Body of pancreas (tissue), 4 donors: ENCODE measurements at regions not wholly inside any gene's neighbourhood (a gene's known extent, or its start where the extent isn't known, plus 50 kb on each side); places are given as distances from the start of the nearest gene placed in this dataset.

Experiments used
- CTCF ChIP-seq, 7 experiments: fragments of 450-650 bp in 4 of 7; fragments of 200-600 bp in 3 of 7; sonication (generic) in 3 of 7; IDR thresholded peaks; one replicate each; pipeline ENCODE4 v1.5.1; 2016 to 2019; ENCODE audit warnings: antibody characterized with exemption in 7 of 7
- POLR2A ChIP-seq, 3 donors: fragments of 450-650 bp; IDR thresholded peaks; one replicate each; pipeline ENCODE4 v1.6.1; 2016; ENCODE audit warnings: antibody characterized with exemption in 3 of 3, mild to moderate bottlenecking in 2 of 3

- TF ChIP-seq CTCF (IDR thresholded peaks at IDR 0.05): no peak
- no peak for TF ChIP-seq POLR2A (IDR thresholded peaks at IDR 0.05)
Measured at GRCh38 chr10:78386509-78386908, 352.8 kb downstream of the RPS24 start.
